ENCODE measurements at regions not wholly inside any gene's neighbourhood (a gene's known extent, or its start where the extent isn't known, plus 50 kb on each side); places are given as distances from the start of the nearest gene placed in this dataset.
"Not testable (repeated sequence)": the region's sequence is repeated elsewhere in the genome, so short reads cannot be mapped to it uniquely, and the experiment has no call there.

DNA sequence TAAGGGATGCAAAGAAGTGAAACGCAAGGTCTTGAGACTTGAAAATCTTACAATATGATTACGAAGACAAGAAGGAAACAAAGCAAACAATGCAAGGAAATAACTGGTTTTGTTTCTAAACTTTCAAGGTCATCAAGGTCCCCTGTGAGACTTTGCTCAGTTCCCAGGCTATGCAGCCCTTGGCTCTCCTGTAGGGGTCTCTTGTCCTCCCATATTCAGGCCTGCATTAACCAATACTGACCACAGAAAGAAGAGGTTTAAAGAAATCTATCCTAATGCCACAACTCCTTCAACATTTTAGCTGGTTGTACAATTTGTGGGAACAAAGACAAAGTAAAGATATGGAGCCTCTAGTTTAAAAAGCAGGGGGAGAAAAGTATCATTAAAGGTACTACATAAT is 209.2 kb downstream of the LHFPL1 start:
- TF ChIP-seq POLR2AphosphoS5 (IDR thresholded peaks at IDR 0.05; ENCODE audit: low read depth, low read length) (no peak), TAF1 (IDR thresholded peaks at IDR 0.05; ENCODE audit: borderline replicate concordance, low read depth, low read length) (no peak)
- FAIRE-seq (no peak), DNase-seq (ENCODE audit: insufficient read length) (no peak)

GRCh38 chrX:112461949-112462450 is 217.7 kb downstream of the LHFPL1 start:
- not testable (repeated sequence) for FAIRE-seq; DNase-seq (ENCODE audit: insufficient read length)

DNA sequence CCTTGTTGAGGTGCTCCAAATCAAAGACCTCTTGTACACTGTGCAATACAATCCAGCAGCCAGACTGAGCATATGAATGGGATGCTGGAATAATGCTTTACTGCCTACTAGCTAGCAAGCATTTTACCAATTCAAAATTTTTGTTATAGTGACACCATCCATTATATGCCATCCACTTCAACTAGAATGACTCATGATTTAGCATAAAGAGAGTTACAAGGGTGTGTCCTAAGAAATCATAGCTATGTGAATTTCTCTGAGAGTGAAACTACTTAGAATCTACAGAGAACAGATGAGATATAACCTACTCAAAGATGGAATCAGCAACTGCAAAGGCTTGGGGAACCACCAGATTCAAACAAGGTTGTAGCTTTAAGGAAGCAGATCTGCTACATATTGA is 221.9 kb downstream of the LHFPL1 start:
- FAIRE-seq, result no peak
- TF ChIP-seq POLR2AphosphoS5 (IDR thresholded peaks at IDR 0.05; ENCODE audit: low read depth, low read length), result no peak
- no peak for TF ChIP-seq TAF1 (IDR thresholded peaks at IDR 0.05; ENCODE audit: borderline replicate concordance, low read depth, low read length)
- no peak for TF ChIP-seq POLR2A (IDR thresholded peaks at IDR 0.05; ENCODE audit: low read depth, low read length)
- DNase-seq (ENCODE audit: insufficient read length), result no peak

DNA sequence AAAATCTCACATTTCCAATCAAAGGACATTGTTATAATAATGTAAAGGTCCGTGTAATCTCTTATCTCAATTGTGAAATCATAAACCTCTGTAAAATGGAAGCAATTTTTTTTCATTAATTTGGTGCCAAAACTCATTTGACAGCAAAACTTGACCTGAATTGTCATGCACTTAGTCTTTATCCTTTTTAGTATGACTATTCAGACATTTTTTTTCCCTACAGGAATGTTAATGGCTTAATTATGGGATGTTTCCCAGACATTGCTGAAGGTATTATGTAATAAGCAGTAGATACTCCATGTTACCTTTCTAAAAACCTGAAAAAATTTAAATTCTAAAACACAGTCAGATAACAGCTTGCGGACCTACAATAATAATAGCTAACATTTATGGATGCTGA is 228.9 kb downstream of the LHFPL1 start:
- FAIRE-seq (no peak), DNase-seq (ENCODE audit: insufficient read length) (no peak)
- no peak for TF ChIP-seq POLR2A (IDR thresholded peaks at IDR 0.05; ENCODE audit: low read depth, low read length)
- TF ChIP-seq TAF1 (IDR thresholded peaks at IDR 0.05; ENCODE audit: borderline replicate concordance, low read depth, low read length), result no peak
- TF ChIP-seq POLR2AphosphoS5 (IDR thresholded peaks at IDR 0.05; ENCODE audit: low read depth, low read length), result no peak

DNA sequence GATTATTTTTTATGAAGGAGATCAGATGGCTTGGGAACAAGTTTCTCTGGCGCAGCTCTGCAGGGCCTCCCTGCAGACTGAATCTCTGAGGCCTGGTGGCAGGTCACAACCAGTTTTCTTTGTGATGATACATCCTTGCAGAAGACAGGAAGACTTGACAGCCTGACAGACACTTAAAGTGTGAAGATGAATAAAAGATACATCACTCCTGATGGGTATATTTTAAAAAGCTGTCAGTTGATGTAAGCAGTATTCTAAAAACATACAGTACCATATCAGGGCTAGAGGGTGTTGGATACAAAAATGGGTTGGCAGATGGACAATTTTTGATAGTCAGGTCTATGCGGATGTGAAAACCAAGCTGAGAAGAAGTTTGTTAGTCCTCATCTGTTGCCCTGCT is 239.5 kb downstream of the LHFPL1 start:
- FAIRE-seq (no peak), DNase-seq (ENCODE audit: insufficient read length) (no peak)
- no peak for TF ChIP-seq POLR2AphosphoS5 (IDR thresholded peaks at IDR 0.05; ENCODE audit: low read depth, low read length)
- no peak for TF ChIP-seq POLR2A (IDR thresholded peaks at IDR 0.05; ENCODE audit: low read depth, low read length)
- TF ChIP-seq TAF1 (IDR thresholded peaks at IDR 0.05; ENCODE audit: borderline replicate concordance, low read depth, low read length), result no peak

DNA sequence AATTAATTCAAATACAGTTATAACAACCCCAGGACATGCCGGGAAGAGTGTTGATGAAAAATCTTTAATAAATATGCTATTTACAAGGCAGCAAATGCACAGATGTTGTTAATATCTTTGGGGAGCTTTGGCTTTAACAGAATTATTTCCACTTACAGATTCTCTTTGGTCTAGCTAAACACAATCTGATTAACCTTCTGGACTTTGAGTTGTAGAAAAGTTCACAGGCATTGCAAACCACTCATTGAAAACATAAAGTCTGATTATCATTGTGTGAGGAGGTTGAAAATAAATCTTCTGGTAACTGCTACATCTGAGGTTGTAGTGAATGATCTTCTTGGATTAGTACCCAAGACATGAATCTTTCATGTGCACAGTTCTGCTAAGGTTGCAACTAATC is 255.6 kb downstream of the LHFPL1 start:
- FAIRE-seq (no peak), DNase-seq (ENCODE audit: insufficient read length) (no peak)
- no peak for TF ChIP-seq POLR2AphosphoS5 (IDR thresholded peaks at IDR 0.05; ENCODE audit: low read depth, low read length)
- TF ChIP-seq POLR2A (IDR thresholded peaks at IDR 0.05; ENCODE audit: low read depth, low read length), result no peak
- TF ChIP-seq TAF1 (IDR thresholded peaks at IDR 0.05; ENCODE audit: borderline replicate concordance, low read depth, low read length), result no peak

- FAIRE-seq, result no peak
- no peak for DNase-seq (ENCODE audit: insufficient read length)
- TF ChIP-seq TAF1 (IDR thresholded peaks at IDR 0.05; ENCODE audit: borderline replicate concordance, low read depth, low read length) (no peak), POLR2A (IDR thresholded peaks at IDR 0.05; ENCODE audit: low read depth, low read length) (no peak), POLR2AphosphoS5 (IDR thresholded peaks at IDR 0.05; ENCODE audit: low read depth, low read length) (no peak)
These were observed 288.4 kb downstream of the LHFPL1 start for GRCh38 chrX:112391313-112391712.

GRCh38 chrX:112381649-112382298 is 298.0 kb downstream of the LHFPL1 start:
- not testable (repeated sequence) for DNase-seq (ENCODE audit: insufficient read length)
- peak; percentile 83 for FAIRE-seq

- no peak for TF ChIP-seq POLR2AphosphoS5 (IDR thresholded peaks at IDR 0.05; ENCODE audit: low read depth, low read length)
- TF ChIP-seq POLR2A (IDR thresholded peaks at IDR 0.05; ENCODE audit: low read depth, low read length), result no peak
- TF ChIP-seq TAF1 (IDR thresholded peaks at IDR 0.05; ENCODE audit: borderline replicate concordance, low read depth, low read length), result no peak
- DNase-seq (ENCODE audit: insufficient read length) (no peak), FAIRE-seq (no peak)
These were observed 298.1 kb upstream of the TRPC5 start for GRCh38 chrX:112380541-112381278.

DNA sequence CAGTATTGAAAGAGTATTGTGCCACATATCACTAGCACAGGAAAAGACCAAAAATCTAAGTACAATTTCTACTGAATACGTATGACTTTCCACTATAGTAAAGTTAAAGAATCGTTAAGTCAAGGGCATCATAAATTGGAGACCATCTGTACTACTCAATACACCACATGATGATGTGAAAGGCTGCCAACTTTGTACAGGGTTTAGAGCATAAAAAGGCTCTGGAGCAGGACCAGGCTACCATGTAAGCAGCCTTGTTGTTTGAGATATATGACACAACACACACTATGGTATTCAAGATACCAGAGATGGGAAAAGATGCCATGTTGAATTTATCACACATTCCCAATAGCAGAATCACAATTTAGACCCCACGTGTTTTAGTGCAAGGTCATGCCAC is 294.9 kb upstream of the TRPC5 start:
- FAIRE-seq, result no peak
- TF ChIP-seq TAF1 (IDR thresholded peaks at IDR 0.05; ENCODE audit: borderline replicate concordance, low read depth, low read length) (no peak), POLR2AphosphoS5 (IDR thresholded peaks at IDR 0.05; ENCODE audit: low read depth, low read length) (no peak), POLR2A (IDR thresholded peaks at IDR 0.05; ENCODE audit: low read depth, low read length) (no peak)
- no peak for DNase-seq (ENCODE audit: insufficient read length)

- DNase-seq (ENCODE audit: insufficient read length), result no peak
- FAIRE-seq, result peak; percentile 36
- no peak for TF ChIP-seq POLR2AphosphoS5 (IDR thresholded peaks at IDR 0.05; ENCODE audit: low read depth, low read length)
- no peak for TF ChIP-seq POLR2A (IDR thresholded peaks at IDR 0.05; ENCODE audit: low read depth, low read length)
- no peak for TF ChIP-seq TAF1 (IDR thresholded peaks at IDR 0.05; ENCODE audit: borderline replicate concordance, low read depth, low read length)
These were observed 285.8 kb upstream of the TRPC5 start for GRCh38 chrX:112368371-112368770.

GRCh38 chrX:112367065-112367464 is 284.5 kb upstream of the TRPC5 start:
- FAIRE-seq, result no peak
- no peak for DNase-seq (ENCODE audit: insufficient read length)

More at GRCh38 chrX:112367065-112367464, 284.5 kb upstream of the TRPC5 start:
- TF ChIP-seq POLR2AphosphoS5 (IDR thresholded peaks at IDR 0.05; ENCODE audit: low read depth, low read length), result no peak
- TF ChIP-seq POLR2A (IDR thresholded peaks at IDR 0.05; ENCODE audit: low read depth, low read length), result no peak
- TF ChIP-seq TAF1 (IDR thresholded peaks at IDR 0.05; ENCODE audit: borderline replicate concordance, low read depth, low read length), result no peak

Data from GM12892 (cell line).